Thyroid gland (tissue), 4 donors: ENCODE measurements at regions not wholly inside any gene's neighbourhood (a gene's known extent, or its start where the extent isn't known, plus 50 kb on each side); places are given as distances from the start of the nearest gene placed in this dataset.
"Not testable (repeated sequence)": the region's sequence is repeated elsewhere in the genome, so short reads cannot be mapped to it uniquely, and the experiment has no call there.

Experiments used
- DNase-seq, 2 donors: peaks; one replicate each; pipeline ENCODE4 v3.0.0-alpha.2; 2019
- H3K27ac ChIP-seq, 3 donors: fragments of 200-600 bp; sonication (generic); 1 replicate in 2 of 3; 2 replicates in 1 of 3; pipeline ENCODE4 v1.5.1; 2016 to 2019; ENCODE audit warnings: mild to moderate bottlenecking in 1 of 3, moderate library complexity in 1 of 3
- H3K27me3 ChIP-seq: fragments of 200-600 bp; sonication (generic); one replicate; pipeline ENCODE4 v1.5.1; 2019
- H3K36me3 ChIP-seq, 2 donors: fragments of 200-600 bp; sonication (generic); one replicate each; pipeline ENCODE4 v1.5.1; 2016 to 2019
- H3K4me1 ChIP-seq, 2 donors: fragments of 200-600 bp; sonication (generic); one replicate each; pipeline ENCODE4 v1.5.1; 2017 to 2019
- H3K4me3 ChIP-seq, 3 donors: fragments of 200-600 bp; sonication (generic); replicated peaks in 1 of 3; 1 replicate in 2 of 3; 2 replicates in 1 of 3; pipeline ENCODE4 v1.5.1; 2016; ENCODE audit warnings: mild to moderate bottlenecking in 1 of 3
- H3K9me3 ChIP-seq: fragments of 200-600 bp; sonication (generic); one replicate; pipeline ENCODE4 v1.5.1; 2017
- POLR2A ChIP-seq, 2 donors: fragments of 450-650 bp; IDR thresholded peaks; one replicate each; pipeline ENCODE4 v1.6.1; 2017; ENCODE audit warnings: antibody characterized with exemption in 2 of 2, mild to moderate bottlenecking in 2 of 2, moderate library complexity in 1 of 2
- WGBS, 2 donors: methylation state at CpG; one replicate each; pipeline ENCODE4 v1.1.5; 2017; 5-methylcytosine and 5-hydroxymethylcytosine counted together
- intact Hi-C: fragments of 100-400 bp; cut with DNase I; formaldehyde crosslinking; loops from one replicate; pipeline ENCODE4 v1.15.1; 2023
- TF ChIP-seq, protein P1 (sequence below), 6 experiments: fragments of 200-600 bp in 3 of 6; fragments of 450-650 bp in 3 of 6; sonication (generic) in 3 of 6; IDR thresholded peaks; one replicate each; pipeline ENCODE4 v1.5.1; 2016 to 2019; ENCODE audit warnings: antibody characterized with exemption in 6 of 6, mild to moderate bottlenecking in 2 of 6, inconsistent platforms in 1 of 6, moderate library complexity in 1 of 6

- Histone ChIP-seq H3K27ac (no peak overlapping the region), H3K4me1 (no peaks in the 10 kb centered on the region), H3K27me3 (no peaks in the 10 kb centered on the region), H3K9me3 (no peaks in the 10 kb centered on the region), H3K4me3 (no peak overlapping the region), H3K36me3 (no peaks in the 10 kb centered on the region)
- 96 to 100% methylated on average over 1 of the region's 1 CpG for WGBS, 2 donors
- no peak for TF ChIP-seq POLR2A (IDR thresholded peaks at IDR 0.05)
- TF ChIP-seq, protein P1, sequence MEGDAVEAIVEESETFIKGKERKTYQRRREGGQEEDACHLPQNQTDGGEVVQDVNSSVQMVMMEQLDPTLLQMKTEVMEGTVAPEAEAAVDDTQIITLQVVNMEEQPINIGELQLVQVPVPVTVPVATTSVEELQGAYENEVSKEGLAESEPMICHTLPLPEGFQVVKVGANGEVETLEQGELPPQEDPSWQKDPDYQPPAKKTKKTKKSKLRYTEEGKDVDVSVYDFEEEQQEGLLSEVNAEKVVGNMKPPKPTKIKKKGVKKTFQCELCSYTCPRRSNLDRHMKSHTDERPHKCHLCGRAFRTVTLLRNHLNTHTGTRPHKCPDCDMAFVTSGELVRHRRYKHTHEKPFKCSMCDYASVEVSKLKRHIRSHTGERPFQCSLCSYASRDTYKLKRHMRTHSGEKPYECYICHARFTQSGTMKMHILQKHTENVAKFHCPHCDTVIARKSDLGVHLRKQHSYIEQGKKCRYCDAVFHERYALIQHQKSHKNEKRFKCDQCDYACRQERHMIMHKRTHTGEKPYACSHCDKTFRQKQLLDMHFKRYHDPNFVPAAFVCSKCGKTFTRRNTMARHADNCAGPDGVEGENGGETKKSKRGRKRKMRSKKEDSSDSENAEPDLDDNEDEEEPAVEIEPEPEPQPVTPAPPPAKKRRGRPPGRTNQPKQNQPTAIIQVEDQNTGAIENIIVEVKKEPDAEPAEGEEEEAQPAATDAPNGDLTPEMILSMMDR (IDR thresholded peaks at IDR 0.05), result no peak
- intact Hi-C loops, result no loop called here
- no peak for DNase-seq
These were observed 404.2 kb downstream of the RSL24D1 start for GRCh38 chr15:54792526-54792925.

GRCh38 chr15:54790693-54791092 lies 406.0 kb downstream of the RSL24D1 start:
- intact Hi-C loops, result no loop called here
- TF ChIP-seq, protein P1 (IDR thresholded peaks at IDR 0.05), result no peak
- no peak for TF ChIP-seq POLR2A (IDR thresholded peaks at IDR 0.05)
- 68% methylated on average over 1 of the region's 1 CpG for WGBS, 2 donors

GRCh38 chr15:54789376-54789775 lies 407.4 kb downstream of the RSL24D1 start:
- WGBS, 2 donors, result 67 to 69% methylated on average over 2 of the region's 2 CpGs

More at GRCh38 chr15:54790693-54791092, 406.0 kb downstream of the RSL24D1 start:
- no peak overlapping the region for H3K27ac ChIP-seq
- no peaks in the 10 kb centered on the region for H3K4me1 ChIP-seq
- no peak for DNase-seq
- H3K36me3 ChIP-seq, result no peaks in the 10 kb centered on the region
- no peak overlapping the region for H3K4me3 ChIP-seq
- H3K9me3 ChIP-seq, result no peaks in the 10 kb centered on the region
- no peaks in the 10 kb centered on the region for H3K27me3 ChIP-seq

DNA sequence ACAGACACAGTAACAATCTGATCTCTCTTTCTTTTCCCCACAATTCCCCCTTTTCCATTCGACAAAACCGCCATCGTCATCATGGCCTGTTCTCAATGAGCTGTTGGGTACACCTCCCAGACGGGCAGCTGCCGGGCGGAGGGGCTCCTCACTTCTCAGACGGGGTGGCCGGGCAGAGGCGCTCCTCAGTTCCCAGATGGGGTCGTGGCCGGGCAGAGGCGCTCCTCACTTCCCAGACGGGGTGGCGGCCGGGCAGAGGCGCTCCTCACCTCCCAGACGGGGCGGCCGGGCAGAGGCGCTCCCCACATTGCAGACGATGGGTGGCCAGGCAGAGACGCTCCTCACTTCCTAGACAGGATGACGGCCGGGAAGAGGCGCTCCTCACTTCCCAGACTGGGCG lies 415.5 kb downstream of the RSL24D1 start:
- H3K9me3 ChIP-seq, DNase-seq, H3K36me3 ChIP-seq, H3K27me3 ChIP-seq, H3K27ac ChIP-seq, H3K4me1 ChIP-seq, intact Hi-C loops, H3K4me3 ChIP-seq: not testable (repeated sequence)
- WGBS, 2 donors, result 97% methylated on average over 15 to 21 of the region's 26 CpGs

More at GRCh38 chr15:54789376-54789775, 407.4 kb downstream of the RSL24D1 start:
- Histone ChIP-seq H3K4me3 (no peak overlapping the region), H3K36me3 (no peaks in the 10 kb centered on the region), H3K9me3 (no peaks in the 10 kb centered on the region), H3K4me1 (no peaks in the 10 kb centered on the region), H3K27me3 (no peaks in the 10 kb centered on the region), H3K27ac (no peak overlapping the region)
- TF ChIP-seq, protein P1 (IDR thresholded peaks at IDR 0.05), result no peak
- no peak for TF ChIP-seq POLR2A (IDR thresholded peaks at IDR 0.05)
- DNase-seq, result no peak
- intact Hi-C loops, result no loop called here

GRCh38 chr15:54779271-54779670 lies 417.5 kb downstream of the RSL24D1 start:
- no peaks in the 10 kb centered on the region for H3K4me1 ChIP-seq
- intact Hi-C loops, result no loop called here
- no peak overlapping the region for H3K27ac ChIP-seq
- no peak for TF ChIP-seq POLR2A (IDR thresholded peaks at IDR 0.05)
- TF ChIP-seq, protein P1 (IDR thresholded peaks at IDR 0.05), result no peak
- no peaks in the 10 kb centered on the region for H3K36me3 ChIP-seq
- H3K4me3 ChIP-seq, result no peak overlapping the region
- DNase-seq, result no peak
- H3K9me3 ChIP-seq, result no peaks in the 10 kb centered on the region
- WGBS, 2 donors, result 47 to 70% methylated on average over 1 of the region's 1 CpG
- no peaks in the 10 kb centered on the region for H3K27me3 ChIP-seq

DNA sequence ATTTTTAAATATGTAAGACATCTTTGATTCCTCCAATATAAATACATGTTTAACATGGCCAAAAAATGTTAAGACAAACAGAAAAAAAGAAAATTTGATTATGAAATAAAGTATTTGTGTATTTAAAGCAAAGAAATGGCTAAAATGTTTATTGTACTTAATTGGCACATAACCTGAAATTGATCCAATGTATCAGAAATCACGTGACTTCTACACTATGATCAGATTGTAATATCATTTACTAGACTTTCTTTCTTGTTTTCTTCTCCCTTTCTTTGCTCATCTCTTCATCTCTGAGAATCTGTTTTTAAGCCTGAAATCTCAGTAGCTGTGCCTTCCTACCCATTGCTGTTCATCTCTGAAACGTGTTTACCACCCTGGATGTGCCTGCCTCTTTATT lies 420.3 kb downstream of the RSL24D1 start:
- no peaks in the 10 kb centered on the region for H3K36me3 ChIP-seq
- H3K9me3 ChIP-seq, result no peaks in the 10 kb centered on the region
- H3K27me3 ChIP-seq, result no peaks in the 10 kb centered on the region
- DNase-seq, result no peak
- H3K4me1 ChIP-seq, result no peaks in the 10 kb centered on the region
- 73 to 81% methylated on average over 2 of the region's 2 CpGs for WGBS, 2 donors
- no peak overlapping the region for H3K4me3 ChIP-seq
- no peak overlapping the region for H3K27ac ChIP-seq
- TF ChIP-seq, protein P1 (IDR thresholded peaks at IDR 0.05), result no peak
- TF ChIP-seq POLR2A (IDR thresholded peaks at IDR 0.05), result no peak
- intact Hi-C loops, result no loop called here
